H1 (cell line): ENCODE measurements at regions not wholly inside any gene's neighbourhood (a gene's known extent, or its start where the extent isn't known, plus 50 kb on each side); places are given as distances from the start of the nearest gene placed in this dataset.

ENCODE experiments used
- CTCF ChIA-PET: fragments of 300-600 bp; sonication (Branson Sonifier 250); formaldehyde crosslinking; loops from one replicate; lab custom pipeline; 2021; ENCODE audit not compliant: partially characterized antibody; lab: Charles Lee
- POLR2A ChIA-PET: fragments of 300-600 bp; sonication (Branson Sonifier 250); formaldehyde crosslinking; loops from one replicate; lab custom pipeline; 2021; ENCODE audit warnings: inconsistent platforms; ENCODE audit not compliant: partially characterized antibody; lab: Charles Lee
- DNase-seq, 2 experiments: peaks; one replicate each; pipeline versions ENCODE4 v3.0.0 to v3.0.0-alpha.2; 2010 to 2022; ENCODE audit warnings: low spot score in 2 of 2, low read depth in 1 of 2, mixed read lengths in 1 of 2
- FAIRE-seq: peaks from 2 replicates; lab custom pipeline; 2011; peaks lifted over from hg19 to GRCh38; lab: Jason Lieb, UNC
- H2AFZ ChIP-seq: 2 replicates; pipeline ENCODE4 v1.8.1; 2012; ENCODE audit warnings: low read length, inconsistent platforms
- H2AK5ac ChIP-seq: 2 replicates; pipeline ENCODE4 v1.6.1; 2013; ENCODE audit warnings: low read depth, low read length
- H2BK120ac ChIP-seq: replicated peaks from 2 replicates; pipeline ENCODE3; 2013; ENCODE audit warnings: low read depth, low read length, inconsistent platforms
- H2BK12ac ChIP-seq: 2 replicates; pipeline ENCODE4 v1.6.1; 2013; ENCODE audit warnings: low read depth, low read length
- H2BK15ac ChIP-seq: 2 replicates; pipeline ENCODE4 v1.6.1; 2013; ENCODE audit warnings: low read length
- H2BK20ac ChIP-seq: 2 replicates; pipeline ENCODE4 v1.6.1; 2013; ENCODE audit warnings: low read length
- H2BK5ac ChIP-seq: 2 replicates; pipeline ENCODE4 v1.6.1; 2013; ENCODE audit warnings: low read depth, low read length
- H3K14ac ChIP-seq: 2 replicates; pipeline ENCODE4 v1.6.1; 2013; ENCODE audit warnings: inconsistent platforms; ENCODE audit not compliant: insufficient read length
- H3K18ac ChIP-seq: 2 replicates; pipeline ENCODE4 v1.6.1; 2013; ENCODE audit warnings: low read length; ENCODE audit errors: extremely low read depth
- H3K23ac ChIP-seq: 2 replicates; pipeline ENCODE4 v1.6.1; 2013; ENCODE audit warnings: inconsistent platforms; ENCODE audit not compliant: insufficient read length
- H3K23me2 ChIP-seq: 2 replicates; pipeline ENCODE4 v1.6.1; 2013; ENCODE audit warnings: low read depth, low read length
- H3K27ac ChIP-seq: 2 replicates; pipeline ENCODE4 v1.6.1; 2011; ENCODE audit warnings: low read depth, low read length, inconsistent platforms
- H3K27me3 ChIP-seq, 4 experiments: replicated peaks in 1 of 4; 1 replicate in 1 of 4; 2 replicates in 3 of 4; pipeline versions ENCODE4 v1.6.1 to v1.8.1; 2011 to 2013; ENCODE audit warnings: low read length in 3 of 4, mild to moderate bottlenecking in 3 of 4, inconsistent platforms in 2 of 4, mixed read lengths in 2 of 4, moderate library complexity in 1 of 4; ENCODE audit not compliant: control insufficient read depth in 3 of 4, insufficient read depth in 3 of 4; ENCODE audit errors: extremely low read depth in 1 of 4
- H3K36me3 ChIP-seq, 4 experiments: 2 replicates each; pipeline versions ENCODE4 v1.6.1 to v1.8.1; 2011 to 2013; ENCODE audit warnings: mild to moderate bottlenecking in 4 of 4, low read length in 3 of 4, moderate library complexity in 2 of 4, control low read depth in 1 of 4, inconsistent platforms in 1 of 4; ENCODE audit not compliant: insufficient read depth in 4 of 4, control insufficient read depth in 2 of 4
- H3K4ac ChIP-seq: replicated peaks from 2 replicates; pipeline ENCODE3; 2013; ENCODE audit warnings: low read length, low read depth, mixed read lengths, inconsistent platforms; ENCODE audit not compliant: insufficient read length
- H3K4me1 ChIP-seq, 4 experiments: replicated peaks in 1 of 4; 1 replicate in 1 of 4; 2 replicates in 3 of 4; pipeline versions ENCODE4 v1.6.1 to v1.8.1; 2011 to 2013; ENCODE audit warnings: low read length in 3 of 4, inconsistent platforms in 2 of 4, mixed read lengths in 1 of 4; ENCODE audit not compliant: insufficient read depth in 4 of 4, control insufficient read depth in 3 of 4
- H3K4me2 ChIP-seq, 2 experiments: 2 replicates each; pipeline versions ENCODE4 v1.6.1 to v1.8.1; 2011 to 2013; ENCODE audit warnings: low read depth in 2 of 2, low read length in 2 of 2, control low read depth in 1 of 2, inconsistent platforms in 1 of 2, mild to moderate bottlenecking in 1 of 2; ENCODE audit not compliant: insufficient read depth in 1 of 2
- H3K4me3 ChIP-seq, 4 experiments: fragments of 200-600, 300-600 bp in 1 of 4; sonication (generic), shearing (Covaris generic), sonication (Bioruptor Twin) in 1 of 4; 2 replicates each; pipeline versions ENCODE4 v1.5.1 to v1.8.1; 2011 to 2016; ENCODE audit warnings: low read length in 4 of 4, low read depth in 3 of 4, control low read depth in 2 of 4, inconsistent platforms in 2 of 4, mild to moderate bottlenecking in 2 of 4, mixed read lengths in 1 of 4, moderate library complexity in 1 of 4; ENCODE audit not compliant: insufficient read depth in 2 of 4; ENCODE audit errors: extremely low read depth in 1 of 4
- H3K56ac ChIP-seq: replicated peaks from 2 replicates; pipeline ENCODE3; 2013; ENCODE audit warnings: low read depth, mild to moderate bottlenecking, mixed read lengths, low read length, inconsistent platforms; ENCODE audit not compliant: insufficient read length
- H3K79me1 ChIP-seq: 2 replicates; pipeline ENCODE4 v1.6.1; 2013; ENCODE audit warnings: low read depth, low read length, control low read depth
- H3K79me2 ChIP-seq, 2 experiments: 2 replicates each; pipeline versions ENCODE4 v1.6.1 to v1.8.1; 2012 to 2013; ENCODE audit warnings: low read length in 2 of 2, mild to moderate bottlenecking in 2 of 2, inconsistent platforms in 1 of 2; ENCODE audit not compliant: insufficient read depth in 2 of 2, control insufficient read depth in 1 of 2
- H3K9ac ChIP-seq, 4 experiments: replicated peaks in 1 of 4; 1 replicate in 1 of 4; 2 replicates in 3 of 4; pipeline versions ENCODE4 v1.6.1 to v1.8.1; 2011 to 2013; ENCODE audit warnings: low read depth in 3 of 4, low read length in 3 of 4, control low read depth in 2 of 4, mild to moderate bottlenecking in 2 of 4, moderate library complexity in 2 of 4, inconsistent platforms in 1 of 4; ENCODE audit errors: extremely low read depth in 1 of 4
- H3K9me3 ChIP-seq, 2 experiments: 2 replicates each; pipeline versions ENCODE4 v1.6.1 to v1.8.1; 2012 to 2013; ENCODE audit warnings: mild to moderate bottlenecking in 2 of 2, moderate library complexity in 2 of 2, control low read depth in 1 of 2, inconsistent platforms in 1 of 2, low read depth in 1 of 2, low read length in 1 of 2, mixed read lengths in 1 of 2; ENCODE audit not compliant: insufficient read depth in 2 of 2
- H4K20me1 ChIP-seq, 2 experiments: replicated peaks in 1 of 2; 2 replicates each; pipeline versions ENCODE3 to v1.8.1; 2011 to 2013; ENCODE audit warnings: inconsistent platforms in 2 of 2, low read length in 2 of 2, mild to moderate bottlenecking in 1 of 2; ENCODE audit not compliant: insufficient read depth in 2 of 2, control insufficient read depth in 1 of 2
- H4K5ac ChIP-seq: 2 replicates; pipeline ENCODE4 v1.6.1; 2013; ENCODE audit warnings: low read length, low read depth, mixed read lengths, inconsistent platforms; ENCODE audit not compliant: insufficient read length
- H4K8ac ChIP-seq: 2 replicates; pipeline ENCODE4 v1.8.0; 2013; ENCODE audit warnings: mild to moderate bottlenecking, moderate library complexity, low read length, inconsistent platforms; ENCODE audit not compliant: insufficient read depth; ENCODE audit errors: extremely low read depth
- H4K91ac ChIP-seq: replicated peaks from 2 replicates; pipeline ENCODE3; 2013; ENCODE audit warnings: low read length, mixed read lengths, inconsistent platforms; ENCODE audit not compliant: insufficient read length
- BRCA1 ChIP-seq: IDR thresholded peaks from 2 replicates; pipeline ENCODE4 v1.6.1; 2012; ENCODE audit warnings: low read depth, low read length, improper control_type of control experiment
- CBX5 ChIP-seq: fragments of 300-800, 300-1000 bp; sonication (generic); IDR thresholded peaks from 2 replicates; pipeline ENCODE4 v1.7.1; 2016; ENCODE audit warnings: antibody characterized with exemption, low read length, low read depth
- EP300 ChIP-seq, 2 experiments: IDR thresholded peaks; 1 replicate in 1 of 2; 2 replicates in 1 of 2; pipeline ENCODE4 v1.6.1; 2011 to 2012; ENCODE audit warnings: low read depth in 2 of 2, low read length in 2 of 2, mild to moderate bottlenecking in 2 of 2, borderline replicate concordance in 1 of 2, inconsistent platforms in 1 of 2, moderate library complexity in 1 of 2
- EZH2 ChIP-seq: fragments of 200-600 bp; sonication (generic); IDR thresholded peaks from 2 replicates; pipeline ENCODE4 v1.7.1; 2012; ENCODE audit warnings: low read depth, mild to moderate bottlenecking, moderate library complexity, low read length, inconsistent platforms; ENCODE audit not compliant: severe bottlenecking
- GABPA ChIP-seq: IDR thresholded peaks from 2 replicates; pipeline ENCODE4 v1.6.1; 2011; ENCODE audit warnings: mild to moderate bottlenecking, low read length, moderate library complexity, borderline replicate concordance; ENCODE audit not compliant: insufficient read depth
- GTF2F1 ChIP-seq: IDR thresholded peaks from 2 replicates; pipeline ENCODE4 v1.6.1; 2012; ENCODE audit warnings: low read depth, low read length, improper control_type of control experiment, borderline replicate concordance
- KDM4A ChIP-seq: IDR thresholded peaks from one replicate; pipeline ENCODE4 v1.7.1; 2012; ENCODE audit warnings: low read depth, mild to moderate bottlenecking, moderate library complexity, low read length, inconsistent platforms; ENCODE audit not compliant: severe bottlenecking
- RBBP5 ChIP-seq: IDR thresholded peaks from 2 replicates; pipeline ENCODE4 v1.7.1; 2012; ENCODE audit warnings: low read depth, mild to moderate bottlenecking, inconsistent platforms, low read length, moderate library complexity, borderline replicate concordance
- RFX5 ChIP-seq: IDR thresholded peaks from 2 replicates; pipeline ENCODE4 v1.6.1; 2011; ENCODE audit warnings: low read depth, low read length, improper control_type of control experiment, borderline replicate concordance
- SIX5 ChIP-seq: IDR thresholded peaks from 2 replicates; pipeline ENCODE4 v1.6.1; 2011; ENCODE audit warnings: mild to moderate bottlenecking, low read depth, low read length
- SP1 ChIP-seq: IDR thresholded peaks from 2 replicates; pipeline ENCODE4 v1.6.1; 2011; ENCODE audit warnings: low read depth, low read length
- SP4 ChIP-seq: IDR thresholded peaks from 2 replicates; pipeline ENCODE4 v1.6.1; 2012; ENCODE audit warnings: low read length, inconsistent platforms
- TAF1 ChIP-seq: IDR thresholded peaks from 2 replicates; pipeline ENCODE4 v1.6.1; 2011; ENCODE audit warnings: mild to moderate bottlenecking, low read depth, low read length
- TCF12 ChIP-seq: IDR thresholded peaks from 2 replicates; pipeline ENCODE4 v1.6.1; 2011; ENCODE audit warnings: low read depth, mild to moderate bottlenecking, low read length
- WGBS, 2 experiments: shearing (Covaris generic) in 1 of 2; methylation state at CpG; one replicate each; pipeline versions ENCODE4 v1.1.6 to v1.1.7; 2013 to 2015; ENCODE audit warnings: low lambda C conversion rate in 2 of 2, mixed read lengths in 2 of 2, inconsistent platforms in 1 of 2, low coverage in 1 of 2, missing lambda C conversion rate in 1 of 2; ENCODE audit not compliant: insufficient replicate concordance in 2 of 2, insufficient coverage in 1 of 2, insufficient read length in 1 of 2; ENCODE audit errors: extremely low coverage in 1 of 2, missing lambda C conversion rate in 1 of 2; 5-methylcytosine and 5-hydroxymethylcytosine counted together

DNA sequence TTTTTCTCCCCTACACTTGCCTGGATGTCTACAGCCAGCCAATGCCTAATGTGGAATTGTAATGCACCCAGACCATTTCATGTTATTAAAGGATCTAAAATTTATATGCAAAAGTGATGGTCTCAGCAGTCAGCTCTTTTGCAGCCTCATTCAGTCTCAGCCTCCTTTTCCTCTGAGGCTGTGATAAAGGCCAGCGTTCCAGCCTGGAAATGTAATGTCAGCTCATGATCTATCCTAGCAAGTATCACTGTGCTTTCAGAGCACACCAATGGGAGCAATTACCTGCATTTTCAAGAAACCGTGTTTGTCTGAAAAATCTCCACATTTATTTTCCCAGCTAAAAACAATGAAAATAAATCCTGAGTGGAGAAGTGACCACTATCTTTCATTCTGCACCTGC lies 274.6 kb downstream of the CDH20 start:
- no peak overlapping the region for H4K5ac ChIP-seq
- H3K56ac ChIP-seq: no peak overlapping the region
- peak overlapping the region; percentile 77; the same call in 1 of the 2 replicates for H2BK5ac ChIP-seq
- H3K23me2 ChIP-seq: peaks cover 3% of the 10 kb centered on the region
- DNase-seq (no peak), FAIRE-seq (no peak)
- WGBS, 2 experiments: 86% methylated on average over 2 of the region's 2 CpGs; no CpG with 5 or more reads in 1 of the 2 experiments
- no peak overlapping the region for H3K4ac ChIP-seq
- H2BK20ac ChIP-seq: no peak overlapping the region; the same call in 1 of the 2 replicates
- no peak overlapping the region for H2BK15ac ChIP-seq
- H2BK120ac ChIP-seq: no peak overlapping the region
- peaks cover 0 to 2% (median 0%) of the 10 kb centered on the region in 4 experiments; a peak in 2 of 8 replicates for H3K36me3 ChIP-seq
- H3K18ac ChIP-seq: no peak overlapping the region
- ChIA-PET POLR2A (interaction anchor here (0.6 kb wide), 1 partner anchor 25 kb away, joined by 3 read pairs; no protein-coding TSS in a partner anchor), CTCF (interaction anchor here (1.0 to 3.0 kb wide), 4 partner anchors 26 to 525 kb away, joined by 3 to 17 read pairs (median 4); no protein-coding TSS in a partner anchor)
- no peak overlapping the region for H3K23ac ChIP-seq
- H3K4me3 ChIP-seq: no peak overlapping the region
- H3K4me1 ChIP-seq: peaks cover 2 to 9% (median 3%) of the 10 kb centered on the region in 4 experiments; a peak in 3 of 7 replicates
- TF ChIP-seq SIX5 (no peak), RFX5 (no peak), SP1 (no peak), CBX5 (no peak), EP300 (IDR thresholded peaks at IDR 0.05; ENCODE audit: borderline replicate concordance in 1 of 2, low read depth in 2 of 2, low read length in 2 of 2) (no peak), KDM4A (no peak), RBBP5 (no peak), TCF12 (no peak), GABPA (no peak), BRCA1 (no peak), SP4 (no peak), EZH2 (no peak), TAF1 (no peak), GTF2F1 (no peak)
- H2AK5ac ChIP-seq: no peak overlapping the region
- no peaks in the 10 kb centered on the region for H4K20me1 ChIP-seq
- H2BK12ac ChIP-seq: 0 out of 2 replicates have a peak overlapping the region, but pooled peaks have one; percentile 28
- no peak overlapping the region for H3K14ac ChIP-seq
- no peak overlapping the region for H4K8ac ChIP-seq
- no peak overlapping the region for H3K27ac ChIP-seq
- H4K91ac ChIP-seq: no peak overlapping the region
- peaks cover 0 to 3% of the 10 kb centered on the region in 2 experiments; a peak in 2 of 4 replicates for H3K9me3 ChIP-seq
- peaks cover 0 to 1% (median 0%) of the 10 kb centered on the region in 4 experiments; a peak in 1 of 7 replicates for H3K27me3 ChIP-seq
- H3K79me2 ChIP-seq: no peaks in the 10 kb centered on the region
- no peak overlapping the region for H3K4me2 ChIP-seq
- no peak overlapping the region for H3K9ac ChIP-seq
- H2AFZ ChIP-seq: no peak overlapping the region
- H3K79me1 ChIP-seq: no peaks in the 10 kb centered on the region
